Lower lobe of right lung (tissue), 2 donors: ENCODE measurements at regions not wholly inside any gene's neighbourhood (a gene's known extent, or its start where the extent isn't known, plus 50 kb on each side); places are given as distances from the start of the nearest gene placed in this dataset.

Experiments used
- ATAC-seq, 2 donors: fragments of 200-7000 bp; cut with Tn5 transposase; one replicate each; pipeline ENCODE4 v1.9.1; 2020 to 2022; ENCODE audit warnings: mild to moderate bottlenecking in 2 of 2, moderate library complexity in 2 of 2
- DNase-seq: peaks from one replicate; pipeline ENCODE4 v3.0.0-alpha.2; 2020
- H3K27ac ChIP-seq: fragments of 200-600 bp; one replicate; pipeline ENCODE4 v1.8.0; 2022
- H3K27me3 ChIP-seq: fragments of 200-600 bp; one replicate; pipeline ENCODE4 v1.8.0; 2022; ENCODE audit warnings: low read depth
- H3K36me3 ChIP-seq: fragments of 200-600 bp; one replicate; pipeline ENCODE4 v1.8.0; 2022; ENCODE audit warnings: mild to moderate bottlenecking
- H3K4me1 ChIP-seq: fragments of 200-600 bp; one replicate; pipeline ENCODE4 v1.8.0; 2022
- H3K4me3 ChIP-seq: fragments of 200-600 bp; one replicate; pipeline ENCODE4 v1.8.0; 2022; ENCODE audit warnings: mild to moderate bottlenecking
- H3K9me3 ChIP-seq: fragments of 200-600 bp; one replicate; pipeline ENCODE4 v1.8.0; 2022
- intact Hi-C: fragments of 100-400 bp; cut with DNase I; formaldehyde crosslinking; loops from one replicate; pipeline ENCODE4 v1.11.0; 2022
- TF ChIP-seq, protein P1 (sequence below): fragments of 200-600 bp; IDR thresholded peaks from one replicate; pipeline ENCODE4 v1.8.0; 2022; ENCODE audit warnings: antibody characterized with exemption, mild to moderate bottlenecking
- donor health status: DM: no; HTN: yes; CAD: no; lungs with severe emphysema.

DNA sequence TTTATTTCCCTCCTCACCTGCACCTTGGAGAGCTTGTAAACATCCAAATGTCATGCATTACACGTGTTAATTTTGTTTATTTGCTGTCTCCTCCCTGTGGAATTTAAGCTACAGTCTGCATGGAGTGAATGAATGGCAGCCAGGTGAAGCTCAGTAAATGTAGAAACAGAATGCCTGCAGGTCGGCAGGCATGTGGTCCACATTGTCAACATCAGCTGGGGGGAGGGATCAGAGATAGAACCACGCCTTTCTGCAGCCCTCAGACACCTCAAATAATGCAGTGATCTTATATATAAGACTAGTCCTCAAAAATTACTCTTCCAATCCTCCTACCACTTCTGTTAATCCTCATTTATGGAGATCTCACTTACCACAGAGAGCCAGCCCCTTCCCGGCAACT, 131.2 kb upstream of the KIT start:
- Histone ChIP-seq H3K27me3 (no peaks in the 10 kb centered on the region), H3K4me3 (no peak overlapping the region), H3K4me1 (no peaks in the 10 kb centered on the region), H3K36me3 (no peaks in the 10 kb centered on the region), H3K27ac (no peak overlapping the region), H3K9me3 (peaks cover 5% of the 10 kb centered on the region)
- ATAC-seq (no peak), DNase-seq (no peak)
- TF ChIP-seq, protein P1, sequence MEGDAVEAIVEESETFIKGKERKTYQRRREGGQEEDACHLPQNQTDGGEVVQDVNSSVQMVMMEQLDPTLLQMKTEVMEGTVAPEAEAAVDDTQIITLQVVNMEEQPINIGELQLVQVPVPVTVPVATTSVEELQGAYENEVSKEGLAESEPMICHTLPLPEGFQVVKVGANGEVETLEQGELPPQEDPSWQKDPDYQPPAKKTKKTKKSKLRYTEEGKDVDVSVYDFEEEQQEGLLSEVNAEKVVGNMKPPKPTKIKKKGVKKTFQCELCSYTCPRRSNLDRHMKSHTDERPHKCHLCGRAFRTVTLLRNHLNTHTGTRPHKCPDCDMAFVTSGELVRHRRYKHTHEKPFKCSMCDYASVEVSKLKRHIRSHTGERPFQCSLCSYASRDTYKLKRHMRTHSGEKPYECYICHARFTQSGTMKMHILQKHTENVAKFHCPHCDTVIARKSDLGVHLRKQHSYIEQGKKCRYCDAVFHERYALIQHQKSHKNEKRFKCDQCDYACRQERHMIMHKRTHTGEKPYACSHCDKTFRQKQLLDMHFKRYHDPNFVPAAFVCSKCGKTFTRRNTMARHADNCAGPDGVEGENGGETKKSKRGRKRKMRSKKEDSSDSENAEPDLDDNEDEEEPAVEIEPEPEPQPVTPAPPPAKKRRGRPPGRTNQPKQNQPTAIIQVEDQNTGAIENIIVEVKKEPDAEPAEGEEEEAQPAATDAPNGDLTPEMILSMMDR, result no peak
- intact Hi-C loops, result no loop called here

DNA sequence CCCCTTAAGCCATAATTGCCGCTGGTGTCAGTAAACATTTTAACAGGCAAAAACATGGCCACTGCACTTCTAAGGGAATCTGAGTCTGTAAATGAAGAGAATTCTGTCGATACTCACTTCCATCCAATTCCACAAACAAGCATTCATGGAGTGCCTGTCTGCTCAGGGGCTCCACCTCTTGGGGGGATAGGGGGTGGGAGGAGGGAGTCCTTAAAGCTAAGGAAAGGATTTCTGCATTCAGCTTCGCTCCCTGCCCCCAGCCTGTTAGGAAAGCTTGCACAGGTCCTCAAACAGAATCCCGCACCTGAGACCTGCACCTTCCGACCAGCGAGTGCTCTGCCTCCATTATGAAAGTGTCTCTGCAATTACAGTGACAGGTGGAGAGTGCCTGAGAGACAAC, 130.2 kb upstream of the KIT start:
- Histone ChIP-seq H3K27ac (no peak overlapping the region), H3K27me3 (no peaks in the 10 kb centered on the region), H3K36me3 (no peaks in the 10 kb centered on the region), H3K4me1 (no peaks in the 10 kb centered on the region), H3K9me3 (no peaks in the 10 kb centered on the region), H3K4me3 (no peak overlapping the region)
- TF ChIP-seq, protein P1, result no peak
- ATAC-seq, result no peak
- DNase-seq, result no peak
- intact Hi-C loops, result no loop called here

DNA sequence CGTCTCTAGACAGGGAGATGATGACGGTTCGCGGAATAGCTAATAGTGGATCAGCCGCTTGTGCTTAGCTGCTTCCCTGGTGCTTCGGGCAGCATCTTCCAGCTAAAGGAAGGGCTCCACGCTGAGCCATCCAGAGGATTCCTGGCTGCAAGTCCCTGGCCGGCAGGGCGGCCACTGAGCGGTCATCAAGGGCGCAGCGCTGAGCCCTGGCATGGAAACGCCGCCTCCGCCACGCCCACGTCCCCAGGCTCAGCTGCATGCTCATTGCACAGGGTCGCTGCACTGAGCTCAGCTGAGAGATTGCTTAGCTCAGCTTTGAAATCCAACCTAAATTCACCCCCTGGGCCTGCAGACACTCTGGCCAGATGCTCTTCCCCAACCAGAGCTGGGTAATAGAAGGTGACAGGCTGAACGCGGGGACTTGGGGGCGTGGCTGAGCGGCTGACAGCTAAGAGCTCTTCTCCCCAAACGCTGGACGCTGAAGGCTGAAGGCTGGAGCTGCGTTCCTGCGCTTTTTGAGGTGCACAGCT, 118.2 kb upstream of the KIT start:
- Histone ChIP-seq H3K27ac (no peak overlapping the region), H3K4me1 (peaks cover 10% of the 10 kb centered on the region), H3K4me3 (peak overlapping the region; percentile 53), H3K36me3 (no peaks in the 10 kb centered on the region), H3K27me3 (no peaks in the 10 kb centered on the region), H3K9me3 (no peaks in the 10 kb centered on the region)
- TF ChIP-seq, protein P1, result no peak
- DNase-seq (peak; percentile 69), ATAC-seq (peak; percentile 89)
- intact Hi-C loops, result no loop called here

DNA sequence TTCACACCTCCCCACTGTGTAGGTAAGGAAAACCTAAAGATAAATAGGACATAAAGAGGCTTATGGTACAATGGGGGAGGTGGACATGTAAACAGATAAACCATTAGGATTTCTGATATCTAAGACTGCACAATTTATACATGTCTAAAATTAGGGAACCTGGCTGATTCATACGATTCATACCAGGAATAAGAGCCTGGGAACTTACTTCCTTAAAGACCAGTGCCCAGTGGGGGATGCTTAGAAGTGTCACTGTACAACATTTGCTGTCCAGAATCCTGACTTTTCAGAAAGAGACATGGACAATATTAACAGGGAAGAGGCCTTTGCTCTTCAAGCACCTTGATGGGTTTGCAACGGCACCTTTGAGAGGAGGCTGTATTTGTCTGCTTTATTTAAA, 116.8 kb upstream of the KIT start:
- intact Hi-C loops, result no loop called here
- no peak for DNase-seq
- no peak overlapping the region for H3K27ac ChIP-seq
- no peak for ATAC-seq
- TF ChIP-seq, protein P1, result no peak
- H3K9me3 ChIP-seq, result no peaks in the 10 kb centered on the region
- no peaks in the 10 kb centered on the region for H3K36me3 ChIP-seq
- peaks cover 10% of the 10 kb centered on the region for H3K4me1 ChIP-seq
- H3K4me3 ChIP-seq, result no peak overlapping the region
- H3K27me3 ChIP-seq, result no peaks in the 10 kb centered on the region

DNA sequence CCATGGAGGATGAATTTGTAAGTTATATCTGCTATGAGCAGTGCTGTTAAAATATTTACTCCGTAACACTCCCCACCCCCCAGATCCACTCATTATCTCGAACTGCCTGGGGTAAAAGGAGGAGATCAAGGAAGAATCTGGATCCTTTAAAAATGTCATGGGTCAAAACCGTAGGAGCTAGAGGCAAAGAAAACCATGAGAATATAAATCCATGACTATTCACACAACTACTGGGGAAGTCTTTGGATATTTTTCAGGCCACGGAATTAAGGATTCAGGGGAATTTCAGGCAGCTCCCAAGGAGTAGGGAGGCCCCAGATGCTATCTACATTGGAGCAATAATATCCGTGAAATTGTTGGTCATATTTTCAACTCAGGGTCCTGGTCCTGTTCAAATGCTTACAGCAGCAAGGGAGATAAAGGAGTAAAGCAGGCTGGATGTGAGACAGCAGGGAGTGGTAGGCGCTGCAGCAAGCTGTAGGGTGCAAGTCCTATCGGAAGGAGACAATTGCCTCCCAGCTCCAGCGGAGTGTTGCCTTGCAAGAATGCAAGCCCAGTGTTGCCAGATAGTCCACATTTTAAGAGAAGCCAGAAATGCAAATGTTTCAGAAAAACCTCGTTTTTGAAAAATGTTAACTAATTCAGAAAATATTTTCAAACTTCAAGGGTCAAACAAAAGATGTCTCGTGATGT, 116.2 kb upstream of the KIT start:
- Histone ChIP-seq H3K9me3 (no peaks in the 10 kb centered on the region), H3K36me3 (no peaks in the 10 kb centered on the region), H3K4me3 (no peak overlapping the region), H3K4me1 (peaks cover 10% of the 10 kb centered on the region), H3K27me3 (no peaks in the 10 kb centered on the region), H3K27ac (no peak overlapping the region)
- ATAC-seq, result no peak
- TF ChIP-seq, protein P1, result no peak
- intact Hi-C loops, result no loop called here
- no peak for DNase-seq
